ENCODE measurements at regions not wholly inside any gene's neighbourhood (a gene's known extent, or its start where the extent isn't known, plus 50 kb on each side); places are given as distances from the start of the nearest gene placed in this dataset.

- no peak for DNase-seq (ENCODE audit: low spot score)
Observed at GRCh38 chr1:168455764-168456163, 88.0 kb downstream of the XCL2 start.

GRCh38 chr1:168454211-168454815 is 89.5 kb downstream of the XCL2 start:
- no peak for DNase-seq (ENCODE audit: low spot score)

GRCh38 chr1:168453056-168453455 is 90.7 kb downstream of the XCL2 start:
- no peak for DNase-seq (ENCODE audit: low spot score)

- no peak for DNase-seq (ENCODE audit: low spot score)
Observed at GRCh38 chr1:168452329-168452728, 91.5 kb downstream of the XCL2 start.

- DNase-seq (ENCODE audit: low spot score): no peak
Observed at GRCh38 chr1:168447871-168448270, 95.9 kb downstream of the XCL2 start.

- no peak for DNase-seq (ENCODE audit: low spot score)
Observed at GRCh38 chr1:168446081-168446480, 97.7 kb downstream of the XCL2 start.

- no peak for DNase-seq (ENCODE audit: low spot score)
Observed at GRCh38 chr1:168443899-168444298, 99.9 kb downstream of the XCL2 start.

- DNase-seq (ENCODE audit: low spot score): no peak
Observed at GRCh38 chr1:168443356-168443755, 100.4 kb downstream of the XCL2 start.

GRCh38 chr1:168442931-168443330 is 100.9 kb downstream of the XCL2 start:
- no peak for DNase-seq (ENCODE audit: low spot score)

- DNase-seq (ENCODE audit: low spot score): no peak
Observed at GRCh38 chr1:168441745-168442144, 102.1 kb downstream of the XCL2 start.

- peak; percentile 88 for DNase-seq (ENCODE audit: low spot score)
Observed at GRCh38 chr1:168439456-168440375, 104.1 kb downstream of the XCL2 start.

GRCh38 chr1:168438626-168439025 is 105.2 kb downstream of the XCL2 start:
- DNase-seq (ENCODE audit: low spot score): no peak

- no peak for DNase-seq (ENCODE audit: low spot score)
Observed at GRCh38 chr1:168437821-168438220, 106.0 kb downstream of the XCL2 start.

GRCh38 chr1:168435439-168435838 is 108.4 kb downstream of the XCL2 start:
- DNase-seq (ENCODE audit: low spot score): no peak

GRCh38 chr1:168433238-168433637 is 110.6 kb downstream of the XCL2 start:
- DNase-seq (ENCODE audit: low spot score): no peak

GRCh38 chr1:168431882-168432281 is 111.9 kb downstream of the XCL2 start:
- no peak for DNase-seq (ENCODE audit: low spot score)

- no peak for DNase-seq (ENCODE audit: low spot score)
Observed at GRCh38 chr1:168430321-168430720, 113.5 kb downstream of the XCL2 start.

GRCh38 chr1:168428063-168428731 is 115.6 kb downstream of the XCL2 start:
- no peak for DNase-seq (ENCODE audit: low spot score)

GRCh38 chr1:168427051-168427450 is 116.7 kb downstream of the XCL2 start:
- DNase-seq (ENCODE audit: low spot score): no peak

- no peak for DNase-seq (ENCODE audit: low spot score)
Observed at GRCh38 chr1:168424281-168424680, 119.5 kb downstream of the XCL2 start.

GRCh38 chr1:168422203-168422847 is 121.5 kb downstream of the XCL2 start:
- no peak for DNase-seq (ENCODE audit: low spot score)

- DNase-seq (ENCODE audit: low spot score): peak; percentile 74
Observed at GRCh38 chr1:168421399-168422004, 122.3 kb downstream of the XCL2 start.
